NCI-H748 (cell line): ENCODE measurements at regions not wholly inside any gene's neighbourhood (a gene's known extent, or its start where the extent isn't known, plus 50 kb on each side); places are given as distances from the start of the nearest gene placed in this dataset.

ENCODE experiments used
- DNase-seq: peaks from one replicate; lab custom pipeline; 2025; ENCODE audit not compliant: unreplicated experiment; lab: John Stamatoyannopoulos, UW

- DNase-seq, result no peak
These were observed 931.0 kb upstream of the LRRTM1 start for GRCh38 chr2:81235601-81236000.

DNA sequence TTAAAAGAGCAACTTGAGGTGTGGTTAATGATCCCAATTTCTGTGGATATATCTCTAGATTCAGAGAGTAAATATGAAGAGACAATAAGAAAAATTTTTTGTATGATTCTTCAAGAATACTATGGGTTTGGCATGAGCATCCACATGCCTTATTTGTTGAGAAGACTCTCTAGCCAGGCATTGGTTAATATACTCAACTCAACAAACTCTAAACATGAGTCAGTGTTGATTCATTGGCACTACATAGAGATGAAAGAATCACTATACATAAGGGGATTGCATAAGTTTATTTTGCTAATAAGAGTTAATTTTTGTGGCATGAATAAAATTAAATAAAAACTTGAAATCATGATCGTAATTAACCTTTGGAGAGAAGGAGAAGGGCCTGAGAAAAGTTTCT is 930.2 kb upstream of the LRRTM1 start:
- DNase-seq, result no peak

GRCh38 chr2:81225756-81226155 is 921.2 kb upstream of the LRRTM1 start:
- no peak for DNase-seq

DNA sequence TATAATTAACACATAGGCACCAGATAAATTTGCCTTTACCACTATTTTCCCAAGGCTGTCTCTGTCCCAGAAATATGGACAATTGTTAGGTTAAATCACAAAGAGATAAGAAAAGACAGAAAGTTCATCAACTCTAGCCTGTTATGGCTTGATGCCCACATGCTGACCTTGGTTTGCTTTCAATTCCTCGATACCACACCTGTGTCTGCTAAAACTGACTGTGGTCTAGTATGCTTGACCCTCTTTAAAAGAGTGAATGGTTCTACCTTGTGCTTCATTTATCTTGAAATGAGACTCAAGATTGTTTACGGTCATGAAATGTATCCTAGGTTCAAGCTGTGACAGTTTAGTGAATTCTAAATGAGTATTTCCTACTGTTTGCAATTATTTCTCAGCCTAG is 909.0 kb upstream of the LRRTM1 start:
- DNase-seq, result no peak

DNA sequence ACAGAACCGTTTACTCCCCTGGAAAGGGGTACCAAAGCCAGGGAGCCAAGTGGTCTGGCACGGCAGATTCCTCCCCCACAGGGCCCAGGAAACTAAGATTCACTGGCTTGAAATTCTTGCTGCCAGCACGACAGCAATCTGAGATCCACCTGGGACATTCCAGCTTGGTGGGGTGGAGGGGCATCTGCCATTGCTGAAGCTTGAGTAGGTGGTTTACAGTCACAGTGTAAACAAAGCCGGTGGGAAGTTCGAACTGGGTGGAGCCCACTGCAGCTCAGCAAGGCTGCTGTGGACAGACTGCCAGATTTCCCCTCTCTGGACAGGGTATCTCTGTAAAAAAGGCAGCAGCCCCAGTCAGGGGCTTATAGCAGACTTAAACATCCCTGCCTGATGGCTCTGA is 901.7 kb upstream of the LRRTM1 start:
- DNase-seq, result peak; percentile 22

GRCh38 chr2:81196933-81197628 is 892.5 kb upstream of the LRRTM1 start:
- DNase-seq, result no peak

DNA sequence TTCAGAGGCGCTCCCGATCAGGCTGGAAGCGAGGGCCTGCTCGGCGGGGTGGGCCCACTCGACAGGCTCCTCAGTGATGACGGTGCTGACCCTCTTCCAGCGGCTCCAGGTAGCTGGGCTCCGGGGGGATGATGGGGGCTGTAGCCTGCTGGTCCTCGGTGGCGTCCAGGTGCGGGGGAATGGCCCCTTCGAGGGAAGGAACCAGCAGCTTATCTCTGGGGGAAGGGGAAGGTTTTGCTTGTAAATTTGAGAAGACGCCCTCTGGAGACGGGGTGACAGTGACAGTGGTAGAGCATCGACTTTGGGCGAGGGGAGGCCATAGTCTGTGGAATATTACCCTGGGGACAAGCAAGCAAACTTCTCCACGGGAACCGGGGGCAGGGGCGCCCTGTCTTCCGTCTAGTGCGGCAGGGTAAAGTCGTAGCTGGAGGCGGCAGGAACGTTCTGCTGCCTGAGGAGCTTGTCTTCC is 891.9 kb upstream of the LRRTM1 start:
- no peak for DNase-seq

DNA sequence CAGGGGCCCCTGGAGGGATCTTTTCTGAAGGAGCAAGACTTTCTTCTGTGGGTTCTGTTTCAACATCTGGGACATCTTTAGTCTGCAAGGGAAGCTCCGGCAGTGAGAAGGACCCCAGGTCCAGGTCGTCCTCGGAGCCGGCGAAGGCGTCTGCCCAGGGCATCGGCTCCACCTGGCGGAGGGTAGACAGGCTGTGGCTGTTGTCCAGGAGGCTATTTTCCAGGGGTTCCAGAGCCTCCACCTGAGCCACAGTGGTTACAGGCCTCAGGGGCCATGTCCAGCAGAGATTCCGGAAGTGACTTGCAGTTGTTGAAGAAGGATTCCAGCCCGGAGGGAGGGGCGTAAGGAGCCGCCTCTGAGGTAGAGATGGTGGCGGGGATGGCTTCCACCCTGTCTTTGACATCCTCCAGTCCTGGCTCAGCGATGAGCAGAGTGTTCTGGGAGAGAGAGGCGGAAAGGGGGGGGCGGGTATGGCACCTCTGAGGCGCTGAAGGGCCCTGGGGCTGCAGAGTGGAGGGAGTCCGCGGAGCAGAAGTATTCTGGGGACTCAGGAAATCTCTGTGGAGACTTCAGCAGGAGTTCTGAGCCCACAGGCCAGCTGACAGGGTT is 891.3 kb upstream of the LRRTM1 start:
- no peak for DNase-seq

GRCh38 chr2:81195017-81195773 is 890.6 kb upstream of the LRRTM1 start:
- no peak for DNase-seq

DNA sequence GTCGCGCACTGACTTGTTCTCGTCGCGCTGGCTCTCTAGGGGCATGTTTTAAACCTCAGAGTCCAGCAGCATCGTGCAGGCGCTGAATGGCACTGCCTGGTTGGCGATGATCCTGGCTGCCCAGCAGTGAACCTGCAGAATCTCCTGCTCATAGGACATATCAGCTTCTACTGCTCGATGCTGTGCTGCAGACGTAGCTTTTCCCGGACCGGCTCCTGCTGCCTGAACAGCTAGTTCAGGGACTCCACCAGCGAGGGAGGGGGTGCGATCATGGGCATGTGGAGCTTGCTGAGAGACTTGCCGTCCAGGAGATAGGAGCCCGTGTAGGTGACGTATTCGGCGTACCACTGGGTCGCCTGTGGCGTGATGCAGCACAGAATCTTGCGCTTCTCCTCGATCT is 890.0 kb upstream of the LRRTM1 start:
- peak; percentile 7 for DNase-seq

GRCh38 chr2:81194176-81194575 is 889.6 kb upstream of the LRRTM1 start:
- no peak for DNase-seq

GRCh38 chr2:81181845-81182244 is 877.3 kb upstream of the LRRTM1 start:
- no peak for DNase-seq

- no peak for DNase-seq
These were observed 866.9 kb upstream of the LRRTM1 start for GRCh38 chr2:81171447-81171846.

DNA sequence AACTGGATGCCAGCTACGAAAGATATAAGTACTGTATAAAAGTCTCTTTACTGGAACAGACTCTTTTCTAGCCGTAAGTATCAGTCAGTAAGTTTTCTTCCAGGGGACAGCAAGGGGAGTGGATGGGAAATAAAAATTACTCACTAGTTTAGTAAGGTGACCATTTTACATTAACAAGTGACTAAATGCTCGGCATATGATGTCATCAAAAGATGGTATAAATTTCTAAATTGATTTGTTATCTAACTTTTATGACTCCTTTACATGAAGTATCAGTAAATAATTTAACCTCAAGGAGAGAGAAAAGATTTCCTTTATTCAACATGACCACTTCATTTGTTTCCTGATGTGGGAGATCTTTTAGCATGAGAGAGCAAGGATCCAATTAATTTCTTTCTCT is 859.0 kb upstream of the LRRTM1 start:
- DNase-seq, result no peak

GRCh38 chr2:81158505-81158904 is 854.0 kb upstream of the LRRTM1 start:
- DNase-seq, result peak; percentile 33

DNA sequence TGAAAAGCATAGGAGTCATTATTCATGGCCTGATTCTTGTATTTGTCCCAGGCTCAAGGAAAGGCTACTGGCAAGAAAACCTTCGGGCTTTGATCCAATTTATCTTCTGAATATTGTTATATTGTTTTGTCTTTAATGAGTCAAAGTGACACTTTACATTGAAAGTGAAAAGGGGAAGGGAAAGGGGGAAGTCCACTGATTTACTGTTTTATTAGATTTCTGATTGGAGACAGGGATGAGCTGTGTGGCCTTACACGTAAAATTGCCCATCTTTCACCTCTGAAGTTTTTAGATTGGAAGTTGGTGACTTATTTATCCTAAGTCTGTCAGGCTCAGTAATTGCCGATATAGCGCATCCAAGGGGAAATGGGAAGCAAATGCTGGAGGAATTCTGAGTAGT is 843.8 kb upstream of the LRRTM1 start:
- no peak for DNase-seq

DNA sequence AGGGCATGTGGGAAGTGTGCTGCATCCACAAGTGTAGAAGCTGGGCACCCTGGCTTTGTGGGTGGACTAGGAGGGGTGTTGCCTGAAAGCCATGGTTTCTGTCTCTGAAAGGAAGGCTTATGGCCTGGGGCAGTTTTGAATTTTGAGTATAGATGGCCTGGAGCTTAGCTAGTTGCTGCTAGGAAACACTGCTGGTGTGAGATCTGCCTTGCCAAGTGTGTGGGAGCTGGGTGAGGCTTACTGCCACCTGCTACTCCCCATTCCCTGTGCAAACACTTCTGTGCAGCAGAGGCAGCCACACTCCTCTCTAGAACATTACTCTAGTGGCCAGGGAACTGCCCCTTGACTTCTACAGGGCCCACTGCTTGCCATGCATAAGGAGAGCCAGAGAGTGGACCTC is 831.7 kb upstream of the LRRTM1 start:
- no peak for DNase-seq

- DNase-seq, result no peak
These were observed 792.8 kb upstream of the LRRTM1 start for GRCh38 chr2:81097361-81097760.

DNA sequence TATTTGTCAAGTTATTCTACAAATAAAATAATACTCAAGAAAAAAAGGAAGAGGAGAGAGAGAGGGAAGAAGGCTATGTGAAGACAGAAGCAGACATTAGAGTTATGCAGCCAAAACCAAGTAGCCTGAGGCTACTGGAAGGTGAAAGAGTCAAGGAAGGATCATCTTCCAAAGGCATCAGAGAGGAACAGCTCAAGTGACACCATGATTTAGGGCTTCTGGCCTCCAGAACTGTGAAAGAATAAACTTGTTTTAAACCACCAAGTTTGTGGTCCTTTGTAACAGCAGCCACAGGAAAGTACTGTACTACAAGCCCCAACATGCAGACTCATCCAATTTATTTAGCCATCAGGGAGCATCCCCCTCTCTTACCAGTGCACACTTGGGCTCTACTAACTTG is 788.5 kb upstream of the LRRTM1 start:
- no peak for DNase-seq

- no peak for DNase-seq
These were observed 783.1 kb upstream of the LRRTM1 start for GRCh38 chr2:81087646-81088045.

GRCh38 chr2:81084101-81084500 is 779.5 kb upstream of the LRRTM1 start:
- no peak for DNase-seq

- DNase-seq, result no peak
These were observed 774.1 kb upstream of the LRRTM1 start for GRCh38 chr2:81078631-81079030.
